Activated CD8-positive, alpha-beta memory T cell treated with anti-CD3 and anti-CD28 coated beads, Interleukin-2, amount 10 ng/mL, durations not matched to agents 7 days and 5 days (primary cell): ENCODE measurements at regions not wholly inside any gene's neighbourhood (a gene's known extent, or its start where the extent isn't known, plus 50 kb on each side); places are given as distances from the start of the nearest gene placed in this dataset.

Source experiments
- ATAC-seq: fragments of 150-1000 bp; cut with Tn5 transposase; one replicate; pipeline ENCODE4 v1.10.0; 2021; ENCODE audit warnings: moderate library complexity
- CTCF ChIA-PET: fragments of 350-600 bp; sonication (Branson Sonifier 250); formaldehyde crosslinking; loops from one replicate; lab custom pipeline; 2021; ENCODE audit warnings: antibody characterized with exemption; lab: Charles Lee
- DNase-seq: peaks from one replicate; pipeline ENCODE4 v3.0.0-alpha.2; 2020
- H3K27ac Mint-ChIP-seq: one replicate; pipeline ENCODE4 v1.8.0; 2021; ENCODE audit warnings: mild to moderate bottlenecking, mixed read lengths
- H3K27me3 Mint-ChIP-seq: one replicate; pipeline ENCODE4 v1.8.0; 2021; ENCODE audit warnings: mixed read lengths
- H3K36me3 Mint-ChIP-seq: one replicate; pipeline ENCODE4 v1.8.0; 2021; ENCODE audit warnings: mild to moderate bottlenecking, mixed read lengths
- H3K4me1 Mint-ChIP-seq: one replicate; pipeline ENCODE4 v1.8.0; 2021; ENCODE audit warnings: mixed read lengths
- H3K4me3 Mint-ChIP-seq: one replicate; pipeline ENCODE4 v1.8.0; 2021; ENCODE audit warnings: mild to moderate bottlenecking, moderate library complexity, mixed read lengths
- H3K9me3 Mint-ChIP-seq: one replicate; pipeline ENCODE4 v1.8.0; 2022; ENCODE audit warnings: low read depth, mixed read lengths

GRCh38 chr14:37939442-37940028 lies 268.2 kb upstream of the SSTR1 start:
- CTCF ChIA-PET, result no interaction called here
- ATAC-seq, result no peak

GRCh38 chr14:37945959-37946358 lies 261.7 kb upstream of the SSTR1 start:
- ATAC-seq, result no peak
- no peaks in the 10 kb centered on the region for H3K27me3 Mint-ChIP-seq
- no peaks in the 10 kb centered on the region for H3K36me3 Mint-ChIP-seq
- H3K9me3 Mint-ChIP-seq, result peaks cover 12% of the 10 kb centered on the region
- H3K27ac Mint-ChIP-seq, result no peak overlapping the region
- H3K4me3 Mint-ChIP-seq, result no peak overlapping the region
- no peaks in the 10 kb centered on the region for H3K4me1 Mint-ChIP-seq
- no peak for DNase-seq
- CTCF ChIA-PET, result no interaction called here

More at GRCh38 chr14:37939442-37940028, 268.2 kb upstream of the SSTR1 start:
- Mint-ChIP-seq H3K4me1 (no peaks in the 10 kb centered on the region), H3K36me3 (no peaks in the 10 kb centered on the region), H3K9me3 (peaks cover 2% of the 10 kb centered on the region), H3K4me3 (no peak overlapping the region), H3K27ac (no peak overlapping the region), H3K27me3 (no peaks in the 10 kb centered on the region)
- DNase-seq, result no peak

- Mint-ChIP-seq H3K27ac (no peak overlapping the region), H3K27me3 (no peaks in the 10 kb centered on the region), H3K4me3 (no peak overlapping the region), H3K36me3 (no peaks in the 10 kb centered on the region), H3K9me3 (peaks cover 10% of the 10 kb centered on the region), H3K4me1 (no peaks in the 10 kb centered on the region)
- CTCF ChIA-PET, result no interaction called here
- DNase-seq, result no peak
- ATAC-seq, result no peak
These were observed 260.9 kb upstream of the SSTR1 start for GRCh38 chr14:37946819-37947218.

GRCh38 chr14:37948266-37948665 lies 259.4 kb upstream of the SSTR1 start:
- H3K27me3 Mint-ChIP-seq, result no peaks in the 10 kb centered on the region
- H3K9me3 Mint-ChIP-seq, result peaks cover 10% of the 10 kb centered on the region
- no peaks in the 10 kb centered on the region for H3K36me3 Mint-ChIP-seq
- DNase-seq (no peak), ATAC-seq (no peak)
- no peak overlapping the region for H3K4me3 Mint-ChIP-seq
- CTCF ChIA-PET, result no interaction called here
- H3K27ac Mint-ChIP-seq, result no peak overlapping the region
- no peaks in the 10 kb centered on the region for H3K4me1 Mint-ChIP-seq

GRCh38 chr14:37968664-37969240 lies 239.0 kb upstream of the SSTR1 start:
- DNase-seq (no peak), ATAC-seq (no peak)
- Mint-ChIP-seq H3K27ac (no peak overlapping the region), H3K4me1 (no peaks in the 10 kb centered on the region), H3K27me3 (no peaks in the 10 kb centered on the region), H3K4me3 (no peak overlapping the region), H3K36me3 (no peaks in the 10 kb centered on the region), H3K9me3 (peaks cover 5% of the 10 kb centered on the region)
- CTCF ChIA-PET, result no interaction called here

GRCh38 chr14:37969511-37969979 lies 238.2 kb upstream of the SSTR1 start:
- DNase-seq, result no peak
- Mint-ChIP-seq H3K9me3 (peaks cover 2% of the 10 kb centered on the region), H3K27me3 (no peaks in the 10 kb centered on the region), H3K4me1 (no peaks in the 10 kb centered on the region), H3K27ac (no peak overlapping the region), H3K36me3 (no peaks in the 10 kb centered on the region), H3K4me3 (no peak overlapping the region)
- CTCF ChIA-PET, result no interaction called here
- no peak for ATAC-seq

GRCh38 chr14:37970696-37971095 lies 237.0 kb upstream of the SSTR1 start:
- Mint-ChIP-seq H3K27me3 (no peaks in the 10 kb centered on the region), H3K9me3 (peaks cover 2% of the 10 kb centered on the region), H3K4me3 (no peak overlapping the region), H3K27ac (no peak overlapping the region), H3K36me3 (no peaks in the 10 kb centered on the region), H3K4me1 (no peaks in the 10 kb centered on the region)
- DNase-seq (no peak), ATAC-seq (no peak)
- CTCF ChIA-PET, result no interaction called here

- DNase-seq (no peak), ATAC-seq (no peak)
- no peak overlapping the region for H3K27ac Mint-ChIP-seq
- no peaks in the 10 kb centered on the region for H3K4me1 Mint-ChIP-seq
- no peaks in the 10 kb centered on the region for H3K27me3 Mint-ChIP-seq
- H3K9me3 Mint-ChIP-seq, result peaks cover 2% of the 10 kb centered on the region
- CTCF ChIA-PET, result no interaction called here
- no peak overlapping the region for H3K4me3 Mint-ChIP-seq
- no peaks in the 10 kb centered on the region for H3K36me3 Mint-ChIP-seq
These were observed 234.5 kb upstream of the SSTR1 start for GRCh38 chr14:37972941-37973887.

GRCh38 chr14:37974421-37974820 lies 233.3 kb upstream of the SSTR1 start:
- Mint-ChIP-seq H3K4me1 (no peaks in the 10 kb centered on the region), H3K9me3 (peaks cover 2% of the 10 kb centered on the region), H3K27me3 (no peaks in the 10 kb centered on the region), H3K27ac (no peak overlapping the region), H3K4me3 (no peak overlapping the region), H3K36me3 (no peaks in the 10 kb centered on the region)
- CTCF ChIA-PET, result no interaction called here
- DNase-seq (no peak), ATAC-seq (no peak)

GRCh38 chr14:37977481-37977880 lies 230.2 kb upstream of the SSTR1 start:
- Mint-ChIP-seq H3K36me3 (no peaks in the 10 kb centered on the region), H3K27me3 (no peaks in the 10 kb centered on the region), H3K9me3 (peaks cover 8% of the 10 kb centered on the region), H3K4me1 (no peaks in the 10 kb centered on the region), H3K27ac (no peak overlapping the region), H3K4me3 (no peak overlapping the region)
- DNase-seq, result no peak
- ATAC-seq, result no peak
- CTCF ChIA-PET, result no interaction called here

GRCh38 chr14:37985826-37986470 lies 221.8 kb upstream of the SSTR1 start:
- CTCF ChIA-PET, result interaction anchor here (1.6 to 1.7 kb wide), 2 partner anchors 212 to 214 kb away, joined by 3 to 10 read pairs; no protein-coding TSS in a partner anchor
- Mint-ChIP-seq H3K4me1 (no peaks in the 10 kb centered on the region), H3K4me3 (no peak overlapping the region), H3K36me3 (no peaks in the 10 kb centered on the region), H3K9me3 (peaks cover 6% of the 10 kb centered on the region), H3K27me3 (no peaks in the 10 kb centered on the region), H3K27ac (no peak overlapping the region)
- ATAC-seq (no peak), DNase-seq (peak; percentile 52)

GRCh38 chr14:37988472-37988871 lies 219.2 kb upstream of the SSTR1 start:
- no peak overlapping the region for H3K4me3 Mint-ChIP-seq
- no peak overlapping the region for H3K27ac Mint-ChIP-seq
- H3K36me3 Mint-ChIP-seq, result no peaks in the 10 kb centered on the region
- H3K27me3 Mint-ChIP-seq, result no peaks in the 10 kb centered on the region
- H3K4me1 Mint-ChIP-seq, result no peaks in the 10 kb centered on the region
- DNase-seq, result no peak
- CTCF ChIA-PET, result no interaction called here
- ATAC-seq, result no peak
- no peaks in the 10 kb centered on the region for H3K9me3 Mint-ChIP-seq

- DNase-seq (no peak), ATAC-seq (no peak)
- Mint-ChIP-seq H3K4me3 (no peak overlapping the region), H3K27ac (no peak overlapping the region), H3K36me3 (no peaks in the 10 kb centered on the region), H3K9me3 (no peaks in the 10 kb centered on the region), H3K4me1 (no peaks in the 10 kb centered on the region), H3K27me3 (no peaks in the 10 kb centered on the region)
- CTCF ChIA-PET, result no interaction called here
These were observed 216.7 kb upstream of the SSTR1 start for GRCh38 chr14:37991027-37991426.
